DOHH2 (cell line): ENCODE measurements at regions not wholly inside any gene's neighbourhood (a gene's known extent, or its start where the extent isn't known, plus 50 kb on each side); places are given as distances from the start of the nearest gene placed in this dataset.

Experiments
- H3F3A ChIP-seq: fragments of 200-600 bp; sonication (generic), shearing (Covaris generic); 2 replicates; pipeline ENCODE4 v1.6.0; 2016; ENCODE audit warnings: antibody characterized with exemption, mild to moderate bottlenecking; ENCODE audit not compliant: control insufficient read depth, insufficient read depth
- H3K27ac ChIP-seq: fragments of 200-600 bp; sonication (generic); 2 replicates; pipeline ENCODE4 v1.5.1; 2014; ENCODE audit warnings: low read depth, mild to moderate bottlenecking, low read length, moderate library complexity
- H3K27me3 ChIP-seq: fragments of 200-600 bp; sonication (generic); 2 replicates; pipeline ENCODE4 v1.6.1; 2014; ENCODE audit warnings: mild to moderate bottlenecking, low read length, mixed read lengths; ENCODE audit not compliant: control insufficient read depth
- H3K36me3 ChIP-seq: fragments of 200-600 bp; sonication (generic); 2 replicates; pipeline ENCODE4 v1.6.1; 2014; ENCODE audit warnings: mild to moderate bottlenecking, low read length, moderate library complexity, mixed read lengths; ENCODE audit not compliant: control insufficient read depth
- H3K4me1 ChIP-seq: fragments of 200-600 bp; sonication (generic); 2 replicates; pipeline ENCODE4 v1.6.1; 2014; ENCODE audit warnings: mild to moderate bottlenecking, low read length, mixed read lengths; ENCODE audit not compliant: control insufficient read depth
- H3K4me2 ChIP-seq: fragments of 200-600 bp; sonication (generic); 2 replicates; pipeline ENCODE4 v1.6.0; 2014; ENCODE audit warnings: mild to moderate bottlenecking, low read length, moderate library complexity
- H3K4me3 ChIP-seq: fragments of 200-600 bp; sonication (generic); 2 replicates; pipeline ENCODE4 v1.5.1; 2014; ENCODE audit warnings: mild to moderate bottlenecking, low read length, mixed read lengths
- H3K79me2 ChIP-seq: fragments of 200-600 bp; sonication (generic); 2 replicates; pipeline ENCODE4 v1.6.1; 2014; ENCODE audit warnings: mild to moderate bottlenecking, low read length, mixed read lengths; ENCODE audit not compliant: control insufficient read depth
- H3K9me2 ChIP-seq: fragments of 200-600 bp; sonication (generic); replicated peaks from 2 replicates; pipeline ENCODE4 v1.6.1; 2014; ENCODE audit warnings: mild to moderate bottlenecking, low read length, mixed read lengths; ENCODE audit not compliant: control insufficient read depth
- H3K9me3 ChIP-seq: fragments of 200-600 bp; sonication (generic); 2 replicates; pipeline ENCODE4 v1.6.1; 2014; ENCODE audit warnings: antibody characterized with exemption, low read length, mixed read lengths; ENCODE audit not compliant: control insufficient read depth, insufficient read depth
- H4K20me1 ChIP-seq: fragments of 200-600 bp; sonication (generic); 2 replicates; pipeline ENCODE4 v1.6.0; 2014; ENCODE audit warnings: low read depth, mild to moderate bottlenecking, antibody characterized with exemption, low read length, moderate library complexity; ENCODE audit not compliant: control insufficient read depth, insufficient read depth
- CTCF ChIP-seq: fragments of 200-600 bp; sonication (generic); IDR thresholded peaks from one replicate; pipeline ENCODE4 v1.5.1; 2014; ENCODE audit warnings: antibody characterized with exemption, mild to moderate bottlenecking, low read depth, low read length; ENCODE audit not compliant: poor library complexity, severe bottlenecking
- EZH2phosphoT487 ChIP-seq: fragments of 200-600 bp; sonication (generic); IDR thresholded peaks from 2 replicates; pipeline ENCODE4 v1.6.1; 2017; ENCODE audit warnings: borderline replicate concordance, mild to moderate bottlenecking, antibody characterized with exemption, low read length, moderate library complexity, mixed read lengths

GRCh38 chr2:136167721-136168475 lies 49.9 kb upstream of the CXCR4 start:
- Histone ChIP-seq H3K27me3 (no peaks in the 10 kb centered on the region), H3K79me2 (no peaks in the 10 kb centered on the region), H3K4me2 (no peak overlapping the region), H3F3A (no peaks in the 10 kb centered on the region), H3K9me2 (no peaks in the 10 kb centered on the region), H3K9me3 (no peaks in the 10 kb centered on the region), H4K20me1 (no peaks in the 10 kb centered on the region), H3K27ac (no peak overlapping the region), H3K36me3 (no peaks in the 10 kb centered on the region), H3K4me1 (peaks cover 22% of the 10 kb centered on the region), H3K4me3 (no peak overlapping the region)
- TF ChIP-seq EZH2phosphoT487 (no peak), CTCF (no peak)
